ENCODE measurements at regions not wholly inside any gene's neighbourhood (a gene's known extent, or its start where the extent isn't known, plus 50 kb on each side); places are given as distances from the start of the nearest gene placed in this dataset.

DNA sequence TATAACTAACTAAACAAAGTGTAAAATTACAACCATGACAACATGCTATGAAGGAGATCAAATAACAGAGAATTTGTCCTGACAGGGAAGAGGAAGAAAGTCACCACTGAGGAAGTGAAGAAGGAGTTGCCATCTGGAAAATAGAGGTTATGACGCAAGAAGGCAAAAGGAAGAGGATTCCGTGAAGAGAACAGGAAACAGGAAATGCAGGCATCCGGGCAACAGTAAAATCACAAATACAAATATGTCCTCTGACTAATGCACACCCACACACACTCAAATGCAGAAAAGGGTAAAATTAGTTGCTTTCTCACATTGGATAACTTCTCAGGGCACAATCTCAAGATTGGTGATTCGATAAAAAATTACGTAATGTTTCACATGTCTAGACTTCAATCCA lies 278.4 kb downstream of the TMX3 start:
- DNase-seq (ENCODE audit: low read depth) = no peak
- H3K4me3 ChIP-seq (ENCODE audit: low read length) = no peak overlapping the region
- TF ChIP-seq CTCF (conservative IDR thresholded peaks at IDR 0.05; ENCODE audit: low read depth, low read length) = no peak

DNA sequence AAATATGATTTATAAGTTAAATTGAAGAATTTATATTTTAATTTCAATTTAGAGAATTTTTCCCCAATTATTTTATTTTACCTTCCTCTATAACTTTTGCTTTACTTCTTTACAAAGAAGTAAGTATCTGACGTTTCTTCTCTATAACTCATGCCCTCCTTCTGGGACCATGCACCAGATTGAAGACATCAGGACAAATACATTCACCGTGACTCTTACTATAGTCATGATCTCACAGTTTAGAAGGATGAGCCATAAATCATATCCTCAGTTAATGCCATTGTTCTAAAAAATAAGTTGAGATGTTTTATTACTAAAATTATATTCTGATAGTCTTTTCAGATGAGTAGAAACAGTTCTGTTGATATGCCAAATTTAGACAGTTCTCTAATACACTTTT lies 279.3 kb downstream of the TMX3 start:
- no peak for TF ChIP-seq CTCF (conservative IDR thresholded peaks at IDR 0.05; ENCODE audit: low read depth, low read length)
- no peak overlapping the region for H3K4me3 ChIP-seq (ENCODE audit: low read length)
- no peak for DNase-seq (ENCODE audit: low read depth)

- no peak for DNase-seq (ENCODE audit: low read depth)
- TF ChIP-seq CTCF (conservative IDR thresholded peaks at IDR 0.05; ENCODE audit: low read depth, low read length) = no peak
- no peak overlapping the region for H3K4me3 ChIP-seq (ENCODE audit: low read length)
Observed at GRCh38 chr18:68431922-68432198, 283.0 kb downstream of the TMX3 start.

GRCh38 chr18:68431111-68431921 lies 283.6 kb downstream of the TMX3 start:
- no peak for TF ChIP-seq CTCF (conservative IDR thresholded peaks at IDR 0.05; ENCODE audit: low read depth, low read length)
- no peak for DNase-seq (ENCODE audit: low read depth)
- H3K4me3 ChIP-seq (ENCODE audit: low read length) = no peak overlapping the region

DNA sequence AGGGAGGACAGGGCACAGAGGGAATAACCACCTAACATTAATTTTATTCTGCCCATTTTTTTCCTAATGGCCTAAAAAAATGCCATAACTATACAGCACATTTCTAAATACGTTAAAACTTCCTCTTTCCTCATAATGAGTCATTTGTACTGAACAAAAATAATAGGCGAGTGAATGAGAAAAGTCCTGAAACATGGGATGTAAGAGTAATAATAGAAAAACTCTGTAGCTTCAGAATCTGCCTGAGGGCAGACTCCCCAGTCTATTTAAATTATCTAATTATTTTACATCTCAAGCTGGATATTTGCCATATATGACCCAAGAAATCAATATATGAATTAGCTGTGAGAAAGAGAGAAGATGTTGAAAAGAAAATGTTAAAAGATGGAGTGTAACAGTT lies 285.1 kb downstream of the TMX3 start:
- H3K4me3 ChIP-seq (ENCODE audit: low read length) = no peak overlapping the region
- DNase-seq (ENCODE audit: low read depth) = no peak
- no peak for TF ChIP-seq CTCF (conservative IDR thresholded peaks at IDR 0.05; ENCODE audit: low read depth, low read length)

- TF ChIP-seq CTCF (conservative IDR thresholded peaks at IDR 0.05; ENCODE audit: low read depth, low read length) = no peak
- DNase-seq (ENCODE audit: low read depth) = no peak
- H3K4me3 ChIP-seq (ENCODE audit: low read length) = no peak overlapping the region
Observed at GRCh38 chr18:68429111-68429510, 285.8 kb downstream of the TMX3 start.

GRCh38 chr18:68428661-68429060 lies 286.2 kb downstream of the TMX3 start:
- no peak overlapping the region for H3K4me3 ChIP-seq (ENCODE audit: low read length)
- no peak for DNase-seq (ENCODE audit: low read depth)
- TF ChIP-seq CTCF (conservative IDR thresholded peaks at IDR 0.05; ENCODE audit: low read depth, low read length) = no peak

Data from retinal pigment epithelial cell (primary cell).